Ishikawa (cell line): ENCODE measurements at regions not wholly inside any gene's neighbourhood (a gene's known extent, or its start where the extent isn't known, plus 50 kb on each side); places are given as distances from the start of the nearest gene placed in this dataset.

Experiments
- CEBPB ChIP-seq: IDR thresholded peaks from 2 replicates; pipeline ENCODE4 v1.6.1; 2012
- NFIC ChIP-seq: IDR thresholded peaks from 2 replicates; pipeline ENCODE4 v1.6.1; 2012
- TF ChIP-seq, protein P1 (sequence below): IDR thresholded peaks from 2 replicates; pipeline ENCODE4 v1.6.1; 2012; ENCODE audit warnings: low read depth, mild to moderate bottlenecking

GRCh38 chr14:87076922-87077321 lies 916.1 kb downstream of the GALC start:
- TF ChIP-seq CEBPB (no peak), NFIC (no peak)
- TF ChIP-seq, protein P1, sequence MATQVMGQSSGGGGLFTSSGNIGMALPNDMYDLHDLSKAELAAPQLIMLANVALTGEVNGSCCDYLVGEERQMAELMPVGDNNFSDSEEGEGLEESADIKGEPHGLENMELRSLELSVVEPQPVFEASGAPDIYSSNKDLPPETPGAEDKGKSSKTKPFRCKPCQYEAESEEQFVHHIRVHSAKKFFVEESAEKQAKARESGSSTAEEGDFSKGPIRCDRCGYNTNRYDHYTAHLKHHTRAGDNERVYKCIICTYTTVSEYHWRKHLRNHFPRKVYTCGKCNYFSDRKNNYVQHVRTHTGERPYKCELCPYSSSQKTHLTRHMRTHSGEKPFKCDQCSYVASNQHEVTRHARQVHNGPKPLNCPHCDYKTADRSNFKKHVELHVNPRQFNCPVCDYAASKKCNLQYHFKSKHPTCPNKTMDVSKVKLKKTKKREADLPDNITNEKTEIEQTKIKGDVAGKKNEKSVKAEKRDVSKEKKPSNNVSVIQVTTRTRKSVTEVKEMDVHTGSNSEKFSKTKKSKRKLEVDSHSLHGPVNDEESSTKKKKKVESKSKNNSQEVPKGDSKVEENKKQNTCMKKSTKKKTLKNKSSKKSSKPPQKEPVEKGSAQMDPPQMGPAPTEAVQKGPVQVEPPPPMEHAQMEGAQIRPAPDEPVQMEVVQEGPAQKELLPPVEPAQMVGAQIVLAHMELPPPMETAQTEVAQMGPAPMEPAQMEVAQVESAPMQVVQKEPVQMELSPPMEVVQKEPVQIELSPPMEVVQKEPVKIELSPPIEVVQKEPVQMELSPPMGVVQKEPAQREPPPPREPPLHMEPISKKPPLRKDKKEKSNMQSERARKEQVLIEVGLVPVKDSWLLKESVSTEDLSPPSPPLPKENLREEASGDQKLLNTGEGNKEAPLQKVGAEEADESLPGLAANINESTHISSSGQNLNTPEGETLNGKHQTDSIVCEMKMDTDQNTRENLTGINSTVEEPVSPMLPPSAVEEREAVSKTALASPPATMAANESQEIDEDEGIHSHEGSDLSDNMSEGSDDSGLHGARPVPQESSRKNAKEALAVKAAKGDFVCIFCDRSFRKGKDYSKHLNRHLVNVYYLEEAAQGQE: no peak
